ENCODE measurements at regions not wholly inside any gene's neighbourhood (a gene's known extent, or its start where the extent isn't known, plus 50 kb on each side); places are given as distances from the start of the nearest gene placed in this dataset.

- Histone ChIP-seq H3K27me3 (ENCODE audit: control insufficient read depth, insufficient read depth, low read length) (no peaks in the 10 kb centered on the region), H3K36me3 (ENCODE audit: control insufficient read depth, insufficient read depth, low read length) (no peaks in the 10 kb centered on the region), H3K9me3 (ENCODE audit: control insufficient read depth, insufficient read depth, low read length) (peaks cover 2% of the 10 kb centered on the region), H3K27ac (ENCODE audit: low read length) (no peak overlapping the region), H3K4me1 (ENCODE audit: control insufficient read depth, insufficient read depth, low read length) (no peaks in the 10 kb centered on the region), H3K4me3 (ENCODE audit: low read length) (no peak overlapping the region)
- TF ChIP-seq CTCF (IDR thresholded peaks at IDR 0.05) = no peak
- peaks cover 4 to 13% of the 10 kb centered on the region in 2 donors for H3K9me3 Mint-ChIP-seq
- DNase-seq (no peak), ATAC-seq (no peak)
- H3K4me3 Mint-ChIP-seq = no peak overlapping the region
- H3K4me1 Mint-ChIP-seq = no peaks in the 10 kb centered on the region
- H3K27me3 Mint-ChIP-seq (ENCODE audit: low read depth in 2 of 2) = no peaks in the 10 kb centered on the region
- H3K27ac Mint-ChIP-seq = no peak overlapping the region
- H3K36me3 Mint-ChIP-seq = no peaks in the 10 kb centered on the region
- intact Hi-C loops (cut with micrococcal nuclease) = no loop called here
- 50% methylated on average over 1 of the region's 1 CpG for WGBS (ENCODE audit: insufficient coverage)
These were observed 882.1 kb upstream of the PIK3C3 start for GRCh38 chr18:41072946-41073345.

- Histone ChIP-seq H3K9me3 (ENCODE audit: control insufficient read depth, insufficient read depth, low read length) (peaks cover 2% of the 10 kb centered on the region), H3K27me3 (ENCODE audit: control insufficient read depth, insufficient read depth, low read length) (no peaks in the 10 kb centered on the region), H3K36me3 (ENCODE audit: control insufficient read depth, insufficient read depth, low read length) (no peaks in the 10 kb centered on the region), H3K27ac (ENCODE audit: low read length) (no peak overlapping the region), H3K4me3 (ENCODE audit: low read length) (no peak overlapping the region), H3K4me1 (ENCODE audit: control insufficient read depth, insufficient read depth, low read length) (no peaks in the 10 kb centered on the region)
- 91% methylated on average over 3 of the region's 4 CpGs for WGBS (ENCODE audit: insufficient coverage)
- H3K9me3 Mint-ChIP-seq = peaks cover 3 to 11% of the 10 kb centered on the region in 2 donors
- H3K4me1 Mint-ChIP-seq = no peaks in the 10 kb centered on the region
- TF ChIP-seq CTCF (IDR thresholded peaks at IDR 0.05) = no peak
- no peak overlapping the region for H3K27ac Mint-ChIP-seq
- no peaks in the 10 kb centered on the region for H3K27me3 Mint-ChIP-seq (ENCODE audit: low read depth in 2 of 2)
- no peak overlapping the region for H3K4me3 Mint-ChIP-seq
- intact Hi-C loops (cut with micrococcal nuclease) = no loop called here
- no peak for DNase-seq
- ATAC-seq = no peak
- no peaks in the 10 kb centered on the region for H3K36me3 Mint-ChIP-seq
These were observed 883.2 kb upstream of the PIK3C3 start for GRCh38 chr18:41071826-41072225.

- H3K36me3 Mint-ChIP-seq = no peaks in the 10 kb centered on the region
- no peak overlapping the region for H3K4me3 Mint-ChIP-seq
- no peaks in the 10 kb centered on the region for H3K27me3 Mint-ChIP-seq (ENCODE audit: low read depth in 2 of 2)
- no peak for DNase-seq
- H3K4me3 ChIP-seq (ENCODE audit: low read length) = no peak overlapping the region
- H3K4me1 Mint-ChIP-seq = no peaks in the 10 kb centered on the region
- H3K36me3 ChIP-seq (ENCODE audit: control insufficient read depth, insufficient read depth, low read length) = no peaks in the 10 kb centered on the region
- TF ChIP-seq CTCF (IDR thresholded peaks at IDR 0.05) = no peak
- intact Hi-C loops (cut with micrococcal nuclease) = no loop called here
- 89% methylated on average over 7 of the region's 7 CpGs for WGBS (ENCODE audit: insufficient coverage)
- H3K4me1 ChIP-seq (ENCODE audit: control insufficient read depth, insufficient read depth, low read length) = no peaks in the 10 kb centered on the region
- no peak overlapping the region for H3K27ac ChIP-seq (ENCODE audit: low read length)
- no peaks in the 10 kb centered on the region for H3K27me3 ChIP-seq (ENCODE audit: control insufficient read depth, insufficient read depth, low read length)
- no peak for ATAC-seq
- H3K9me3 ChIP-seq (ENCODE audit: control insufficient read depth, insufficient read depth, low read length) = no peaks in the 10 kb centered on the region
- no peak overlapping the region for H3K27ac Mint-ChIP-seq
- H3K9me3 Mint-ChIP-seq = peaks cover 3 to 7% of the 10 kb centered on the region in 2 donors
These were observed 885.9 kb upstream of the PIK3C3 start for GRCh38 chr18:41069167-41069566.

- H3K36me3 ChIP-seq (ENCODE audit: control insufficient read depth, insufficient read depth, low read length) = no peaks in the 10 kb centered on the region
- WGBS (ENCODE audit: insufficient coverage) = no CpG with 5 or more reads among the region's 1 CpG
- no peaks in the 10 kb centered on the region for H3K27me3 Mint-ChIP-seq (ENCODE audit: low read depth in 2 of 2)
- H3K4me3 Mint-ChIP-seq = no peak overlapping the region
- DNase-seq (no peak), ATAC-seq (no peak)
- intact Hi-C loops (cut with micrococcal nuclease) = no loop called here
- no peaks in the 10 kb centered on the region for H3K9me3 ChIP-seq (ENCODE audit: control insufficient read depth, insufficient read depth, low read length)
- no peak for TF ChIP-seq CTCF (IDR thresholded peaks at IDR 0.05)
- no peak overlapping the region for H3K27ac Mint-ChIP-seq
- H3K36me3 Mint-ChIP-seq = no peaks in the 10 kb centered on the region
- H3K4me1 Mint-ChIP-seq = no peaks in the 10 kb centered on the region
- H3K4me1 ChIP-seq (ENCODE audit: control insufficient read depth, insufficient read depth, low read length) = no peaks in the 10 kb centered on the region
- no peak overlapping the region for H3K27ac ChIP-seq (ENCODE audit: low read length)
- H3K4me3 ChIP-seq (ENCODE audit: low read length) = no peak overlapping the region
- H3K27me3 ChIP-seq (ENCODE audit: control insufficient read depth, insufficient read depth, low read length) = no peaks in the 10 kb centered on the region
- H3K9me3 Mint-ChIP-seq = peaks cover 5 to 10% of the 10 kb centered on the region in 2 donors
These were observed 890.1 kb upstream of the PIK3C3 start for GRCh38 chr18:41064916-41065315.
